Osteocyte (in vitro differentiated cells): ENCODE measurements at regions not wholly inside any gene's neighbourhood (a gene's known extent, or its start where the extent isn't known, plus 50 kb on each side); places are given as distances from the start of the nearest gene placed in this dataset.

Experiments
- DNase-seq: peaks from one replicate; pipeline ENCODE4 v3.0.0; 2021; ENCODE audit warnings: mixed read lengths; ENCODE audit not compliant: unreplicated experiment; ENCODE audit errors: extremely low spot score
- H3K27ac Mint-ChIP-seq: one replicate; pipeline ENCODE4 v1.8.0; 2021; ENCODE audit warnings: mild to moderate bottlenecking, mixed read lengths; ENCODE audit not compliant: unreplicated experiment
- H3K27me3 Mint-ChIP-seq: one replicate; pipeline ENCODE4 v1.8.0; 2021; ENCODE audit warnings: mixed read lengths; ENCODE audit not compliant: unreplicated experiment
- H3K36me3 Mint-ChIP-seq: one replicate; pipeline ENCODE4 v1.8.0; 2021; ENCODE audit warnings: mixed read lengths; ENCODE audit not compliant: unreplicated experiment
- H3K4me1 Mint-ChIP-seq: one replicate; pipeline ENCODE4 v1.8.0; 2021; ENCODE audit warnings: mixed read lengths; ENCODE audit not compliant: unreplicated experiment
- H3K4me3 Mint-ChIP-seq: one replicate; pipeline ENCODE4 v1.8.0; 2021; ENCODE audit warnings: mild to moderate bottlenecking, moderate library complexity, mixed read lengths; ENCODE audit not compliant: unreplicated experiment
- H3K9me3 Mint-ChIP-seq: one replicate; pipeline ENCODE4 v1.8.0; 2021; ENCODE audit warnings: mixed read lengths; ENCODE audit not compliant: unreplicated experiment
- TF ChIP-seq, protein P1 (sequence below): fragments of 200-600 bp; sonication (generic); IDR thresholded peaks from 2 replicates; pipeline ENCODE4 v1.5.0; 2021; ENCODE audit warnings: antibody characterized with exemption, mild to moderate bottlenecking, moderate library complexity

DNA sequence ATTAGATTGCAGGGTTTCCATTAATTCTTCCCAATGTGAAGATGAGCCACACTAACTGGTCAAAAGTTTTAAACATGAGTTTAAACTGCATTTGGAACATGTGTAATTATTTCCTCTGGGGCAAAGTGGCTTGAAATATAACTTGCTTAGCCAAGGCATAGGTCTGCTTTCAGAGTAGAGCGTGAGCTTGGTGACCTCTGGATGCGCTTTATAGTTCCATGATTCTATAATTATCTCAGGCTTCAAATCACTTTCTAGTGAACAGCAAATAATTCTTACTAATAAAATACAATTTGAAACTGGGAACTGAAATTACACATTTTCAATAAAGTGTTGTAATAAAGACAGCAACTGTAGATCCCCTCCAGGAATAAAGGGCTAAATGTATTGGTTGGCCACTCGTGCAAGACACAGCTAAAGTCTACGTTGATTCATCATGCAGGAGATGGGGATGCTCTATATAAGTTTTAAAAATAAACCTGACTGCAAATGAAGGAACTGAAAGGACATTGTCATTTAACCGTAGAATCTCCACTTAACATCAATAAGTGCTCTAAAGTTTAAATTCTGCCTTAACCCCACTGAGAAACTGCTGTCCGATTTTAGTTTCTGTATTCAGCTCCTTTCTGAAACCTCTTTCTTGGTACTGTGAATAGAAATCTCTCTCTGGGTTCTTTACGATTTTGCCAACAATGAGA is 460.0 kb downstream of the PSAT1 start:
- H3K27me3 Mint-ChIP-seq, result no peaks in the 10 kb centered on the region
- H3K4me3 Mint-ChIP-seq, result no peak overlapping the region
- no peaks in the 10 kb centered on the region for H3K36me3 Mint-ChIP-seq
- no peaks in the 10 kb centered on the region for H3K9me3 Mint-ChIP-seq
- no peak for DNase-seq
- TF ChIP-seq, protein P1, sequence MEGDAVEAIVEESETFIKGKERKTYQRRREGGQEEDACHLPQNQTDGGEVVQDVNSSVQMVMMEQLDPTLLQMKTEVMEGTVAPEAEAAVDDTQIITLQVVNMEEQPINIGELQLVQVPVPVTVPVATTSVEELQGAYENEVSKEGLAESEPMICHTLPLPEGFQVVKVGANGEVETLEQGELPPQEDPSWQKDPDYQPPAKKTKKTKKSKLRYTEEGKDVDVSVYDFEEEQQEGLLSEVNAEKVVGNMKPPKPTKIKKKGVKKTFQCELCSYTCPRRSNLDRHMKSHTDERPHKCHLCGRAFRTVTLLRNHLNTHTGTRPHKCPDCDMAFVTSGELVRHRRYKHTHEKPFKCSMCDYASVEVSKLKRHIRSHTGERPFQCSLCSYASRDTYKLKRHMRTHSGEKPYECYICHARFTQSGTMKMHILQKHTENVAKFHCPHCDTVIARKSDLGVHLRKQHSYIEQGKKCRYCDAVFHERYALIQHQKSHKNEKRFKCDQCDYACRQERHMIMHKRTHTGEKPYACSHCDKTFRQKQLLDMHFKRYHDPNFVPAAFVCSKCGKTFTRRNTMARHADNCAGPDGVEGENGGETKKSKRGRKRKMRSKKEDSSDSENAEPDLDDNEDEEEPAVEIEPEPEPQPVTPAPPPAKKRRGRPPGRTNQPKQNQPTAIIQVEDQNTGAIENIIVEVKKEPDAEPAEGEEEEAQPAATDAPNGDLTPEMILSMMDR, result no peak
- H3K4me1 Mint-ChIP-seq, result no peaks in the 10 kb centered on the region
- H3K27ac Mint-ChIP-seq, result no peak overlapping the region

DNA sequence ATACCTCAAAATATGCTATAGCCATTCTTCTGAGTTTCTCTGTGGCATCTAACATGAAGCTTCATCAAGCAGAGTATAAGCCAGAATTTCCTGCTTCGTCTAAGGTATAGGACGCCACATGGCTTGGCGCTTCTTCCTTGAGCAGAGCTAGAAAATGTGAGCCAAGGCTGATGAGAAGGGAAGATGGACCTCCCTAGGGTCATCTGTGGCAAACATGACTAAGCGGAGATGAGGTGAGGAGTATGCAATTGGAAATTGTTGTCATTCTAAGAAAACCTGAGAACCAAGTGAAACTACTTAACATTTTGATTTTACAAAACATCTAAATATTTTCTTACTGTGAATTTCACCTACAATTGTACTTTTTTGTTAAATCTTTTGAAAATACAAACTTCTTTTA is 466.5 kb downstream of the PSAT1 start:
- no peak overlapping the region for H3K4me3 Mint-ChIP-seq
- H3K4me1 Mint-ChIP-seq, result peaks cover 10% of the 10 kb centered on the region
- H3K36me3 Mint-ChIP-seq, result no peaks in the 10 kb centered on the region
- DNase-seq, result no peak
- no peaks in the 10 kb centered on the region for H3K9me3 Mint-ChIP-seq
- H3K27me3 Mint-ChIP-seq, result no peaks in the 10 kb centered on the region
- TF ChIP-seq, protein P1, result no peak
- H3K27ac Mint-ChIP-seq, result no peak overlapping the region

DNA sequence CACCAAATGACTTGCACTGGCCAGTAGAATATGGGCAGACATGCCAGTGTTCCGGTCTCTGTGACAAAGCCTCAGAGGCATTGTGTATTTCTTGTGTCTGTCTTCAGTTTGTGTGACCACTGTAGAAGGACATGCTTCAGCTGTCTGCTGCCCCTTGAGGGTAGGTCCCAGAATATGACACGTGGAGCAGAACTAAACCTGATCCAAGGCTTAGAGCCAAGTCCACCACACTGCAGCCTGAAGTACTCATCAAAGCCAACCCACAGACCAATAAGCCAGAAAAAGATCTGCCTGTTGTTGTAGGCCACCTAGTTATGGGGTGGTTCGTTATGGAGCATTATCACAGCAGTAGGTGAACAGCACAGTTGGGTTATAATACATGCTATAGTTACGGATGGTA is 468.9 kb downstream of the PSAT1 start:
- no peak overlapping the region for H3K4me3 Mint-ChIP-seq
- H3K27ac Mint-ChIP-seq, result no peak overlapping the region
- H3K4me1 Mint-ChIP-seq, result peaks cover 10% of the 10 kb centered on the region
- TF ChIP-seq, protein P1, result no peak
- H3K9me3 Mint-ChIP-seq, result no peaks in the 10 kb centered on the region
- H3K27me3 Mint-ChIP-seq, result no peaks in the 10 kb centered on the region
- H3K36me3 Mint-ChIP-seq, result no peaks in the 10 kb centered on the region
- DNase-seq, result no peak

DNA sequence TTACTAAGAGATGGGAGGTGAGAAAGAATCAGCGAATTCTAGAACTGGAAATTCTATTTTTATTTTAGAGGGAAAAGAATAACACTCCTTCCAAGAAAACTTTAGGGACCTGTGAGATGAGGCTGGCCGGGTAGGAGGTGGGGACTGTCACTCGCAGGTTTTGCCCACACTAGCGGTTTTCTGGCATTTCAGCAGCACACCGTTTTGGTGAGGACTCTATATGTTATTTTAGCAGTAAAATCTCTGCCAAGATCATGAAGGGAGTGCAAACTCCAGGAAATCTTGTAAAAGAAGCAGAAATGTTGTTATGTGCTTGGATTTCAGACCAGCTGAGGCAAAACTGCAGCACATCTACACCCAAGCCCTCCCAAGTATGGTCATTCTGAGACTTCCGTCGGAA is 470.6 kb downstream of the PSAT1 start:
- TF ChIP-seq, protein P1, result no peak
- DNase-seq, result no peak
- H3K9me3 Mint-ChIP-seq, result no peaks in the 10 kb centered on the region
- no peaks in the 10 kb centered on the region for H3K36me3 Mint-ChIP-seq
- H3K4me3 Mint-ChIP-seq, result no peak overlapping the region
- H3K27me3 Mint-ChIP-seq, result no peaks in the 10 kb centered on the region
- peaks cover 10% of the 10 kb centered on the region for H3K4me1 Mint-ChIP-seq
- no peak overlapping the region for H3K27ac Mint-ChIP-seq

DNA sequence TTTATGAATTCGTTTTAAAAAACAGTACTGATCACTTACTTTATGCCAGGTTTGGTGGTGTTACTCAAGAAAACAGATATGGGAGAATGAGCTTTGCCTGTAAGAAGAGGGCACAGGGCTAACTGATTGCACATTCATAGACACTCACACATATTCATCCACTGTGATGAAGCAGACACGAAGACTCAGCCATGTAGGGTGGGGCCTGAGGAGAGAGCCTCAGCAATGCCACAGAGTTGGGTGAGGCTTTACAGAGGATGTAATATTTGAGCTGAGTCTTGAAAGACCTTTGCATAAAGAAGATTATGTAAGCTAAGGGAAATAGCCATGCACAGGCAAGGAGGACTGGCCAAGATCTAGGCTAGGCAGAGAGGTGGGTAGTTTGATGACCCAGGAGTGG is 472.8 kb downstream of the PSAT1 start:
- Mint-ChIP-seq H3K4me3 (no peak overlapping the region), H3K27ac (no peak overlapping the region), H3K36me3 (no peaks in the 10 kb centered on the region), H3K27me3 (no peaks in the 10 kb centered on the region), H3K9me3 (no peaks in the 10 kb centered on the region), H3K4me1 (peaks cover 4% of the 10 kb centered on the region)
- TF ChIP-seq, protein P1, result no peak
- DNase-seq, result no peak
